8988T (cell line): ENCODE measurements at regions not wholly inside any gene's neighbourhood (a gene's known extent, or its start where the extent isn't known, plus 50 kb on each side); places are given as distances from the start of the nearest gene placed in this dataset.

Source experiments
- DNase-seq: peaks from one replicate; pipeline ENCODE4 v3.0.0; 2011

DNA sequence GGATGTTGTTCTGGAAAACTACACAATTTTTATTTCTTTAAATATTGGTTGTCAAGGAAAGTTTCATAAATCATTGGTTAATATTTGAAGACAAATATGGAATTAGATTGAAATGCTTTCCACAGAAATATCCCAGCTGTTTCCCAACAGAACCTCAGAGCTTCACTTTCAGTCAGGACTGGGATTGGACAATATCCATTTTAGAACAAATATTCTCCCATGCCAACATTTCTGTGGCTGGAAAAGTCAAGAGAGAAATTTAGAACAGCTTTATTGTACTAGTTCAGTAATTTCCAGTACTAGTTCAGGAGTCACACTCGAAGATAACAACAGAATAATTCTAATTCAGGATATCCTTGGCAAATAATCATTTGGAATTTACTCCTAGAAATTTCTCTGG, 116.1 kb upstream of the TUT7 start:
- no peak for DNase-seq

DNA sequence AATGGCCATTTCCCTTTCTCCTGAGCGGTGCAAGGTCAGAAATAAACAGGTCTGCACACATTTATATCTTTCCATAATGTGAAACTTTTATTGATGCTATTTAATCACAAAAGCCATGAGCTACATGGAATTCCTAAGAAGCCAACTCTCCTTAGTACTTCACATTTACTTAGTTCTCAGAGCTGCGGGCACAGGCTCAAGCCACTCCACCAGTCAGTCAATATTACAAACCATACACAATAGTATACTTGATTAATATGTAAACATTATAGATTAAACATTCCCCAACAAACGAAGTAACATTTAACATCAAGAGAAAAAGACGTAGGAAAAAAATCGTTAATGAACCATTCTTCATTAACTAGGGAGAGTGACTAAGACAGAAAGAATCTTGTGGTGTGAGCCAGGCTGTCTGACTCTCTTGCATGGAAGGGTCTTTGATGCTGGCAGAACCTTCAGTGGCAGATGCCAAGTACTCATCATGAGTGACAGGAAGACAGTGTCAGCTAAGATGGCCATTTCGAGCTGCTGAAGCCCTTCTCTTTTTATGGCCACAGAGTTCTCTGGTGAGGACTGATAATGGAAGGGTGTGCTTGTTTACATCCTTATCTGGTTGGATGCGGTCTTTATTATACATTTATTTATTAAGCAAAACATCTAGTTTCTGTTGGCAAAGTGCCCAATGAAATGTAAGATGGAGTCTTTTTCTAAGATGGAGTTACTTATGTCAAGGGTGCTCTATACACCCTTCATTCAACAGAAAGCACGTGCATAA, 115.5 kb upstream of the TUT7 start:
- no peak for DNase-seq

DNA sequence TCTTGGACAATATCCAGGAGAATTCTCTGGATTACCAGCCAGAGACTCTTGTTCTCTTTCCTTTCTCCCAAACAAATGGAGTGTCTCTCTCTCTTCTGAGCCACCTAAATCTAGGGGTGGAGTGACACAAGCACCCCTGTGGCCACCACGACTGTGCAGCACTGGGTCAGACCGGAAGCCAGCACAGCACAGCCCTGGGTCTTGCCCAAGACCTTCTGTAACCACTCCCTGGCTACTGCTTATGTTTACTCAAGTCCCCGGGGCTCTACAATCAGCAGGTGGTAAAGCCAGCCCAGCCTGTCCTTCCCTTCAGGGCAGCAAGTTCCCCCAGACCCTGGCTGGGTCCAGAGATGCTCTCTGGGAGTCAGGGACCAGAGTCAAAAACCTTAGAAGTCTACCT, 110.0 kb upstream of the TUT7 start:
- DNase-seq = no peak

DNA sequence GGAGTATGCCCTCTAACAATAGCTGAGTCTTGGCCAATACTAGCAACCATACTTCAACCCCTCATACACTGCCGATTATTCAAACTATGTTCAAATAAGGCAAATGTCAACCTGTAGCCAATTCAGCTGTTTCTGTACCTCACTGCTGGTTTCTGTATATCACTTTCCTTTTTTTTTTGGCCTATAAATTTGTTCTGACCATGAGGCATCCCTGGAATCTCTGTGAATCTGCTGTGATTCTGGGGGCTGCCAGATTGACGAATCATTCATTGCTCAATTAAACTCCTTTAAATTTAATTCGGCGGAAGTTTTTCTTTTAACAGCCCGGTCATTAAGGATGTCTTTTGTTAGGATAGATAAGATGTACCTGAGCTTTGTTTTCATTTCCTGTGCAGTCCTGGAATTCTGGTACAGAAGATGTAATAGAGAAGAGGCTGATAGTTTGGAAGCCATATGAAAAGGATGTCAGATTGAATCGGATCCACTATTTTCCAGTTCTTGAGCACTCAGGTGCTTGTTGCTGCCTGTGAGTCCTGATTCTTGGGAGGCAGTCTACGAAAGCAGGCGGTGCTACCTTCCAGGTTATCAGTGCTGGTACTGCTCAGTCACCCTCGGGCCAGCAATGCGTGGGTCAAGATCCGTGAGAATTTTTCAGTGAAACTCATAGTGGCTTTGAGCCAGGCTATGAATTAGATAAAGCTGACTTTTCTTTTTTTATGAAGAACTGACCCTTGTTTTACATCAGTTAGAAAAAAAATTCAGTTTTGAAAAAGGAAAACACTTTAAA, 106.2 kb upstream of the TUT7 start:
- DNase-seq = no peak

DNA sequence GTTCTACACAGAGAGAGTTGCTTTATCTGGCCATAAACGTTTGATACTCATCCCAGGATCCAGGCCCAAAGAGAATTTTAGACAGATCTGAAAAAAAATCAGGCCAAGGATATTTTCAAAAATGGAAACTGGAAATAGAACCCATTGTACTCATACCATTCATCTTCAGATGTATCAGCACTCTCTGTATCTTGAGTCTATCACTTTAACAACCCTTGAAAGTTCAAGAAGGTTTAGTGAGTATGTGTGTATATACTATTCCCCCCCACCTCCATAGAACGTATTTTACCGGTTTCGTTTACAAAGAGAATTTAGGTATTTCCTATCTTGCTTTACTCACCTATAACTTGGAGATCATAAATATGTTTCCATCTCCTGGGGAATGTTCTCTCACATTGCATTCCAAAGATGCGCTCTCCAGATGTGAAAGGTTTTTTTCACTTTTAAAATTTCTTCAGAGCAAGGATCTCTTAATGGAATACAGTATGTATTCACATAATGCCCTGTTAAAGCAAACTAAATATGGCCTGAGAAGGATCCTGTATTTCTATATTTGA, 105.5 kb upstream of the TUT7 start:
- no peak for DNase-seq

DNA sequence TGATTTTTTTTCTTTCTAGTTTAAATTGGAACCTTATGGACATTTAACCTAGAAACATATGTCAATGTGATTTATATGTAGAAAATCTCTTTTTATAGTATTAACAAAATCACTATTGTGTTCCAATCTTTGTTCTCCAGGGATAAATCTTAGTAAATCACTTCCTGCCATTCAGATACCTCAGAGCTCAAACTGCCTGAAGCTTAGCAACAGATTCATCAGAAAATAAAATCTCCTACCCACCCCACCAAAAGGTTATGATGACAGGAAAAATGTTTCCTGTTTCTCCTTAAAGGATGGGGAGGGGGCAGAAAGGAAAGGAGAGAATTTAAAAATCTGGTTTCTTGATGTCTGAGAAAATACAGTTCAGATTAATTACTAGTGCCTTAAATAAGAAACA, 105.0 kb upstream of the TUT7 start:
- DNase-seq = no peak

DNA sequence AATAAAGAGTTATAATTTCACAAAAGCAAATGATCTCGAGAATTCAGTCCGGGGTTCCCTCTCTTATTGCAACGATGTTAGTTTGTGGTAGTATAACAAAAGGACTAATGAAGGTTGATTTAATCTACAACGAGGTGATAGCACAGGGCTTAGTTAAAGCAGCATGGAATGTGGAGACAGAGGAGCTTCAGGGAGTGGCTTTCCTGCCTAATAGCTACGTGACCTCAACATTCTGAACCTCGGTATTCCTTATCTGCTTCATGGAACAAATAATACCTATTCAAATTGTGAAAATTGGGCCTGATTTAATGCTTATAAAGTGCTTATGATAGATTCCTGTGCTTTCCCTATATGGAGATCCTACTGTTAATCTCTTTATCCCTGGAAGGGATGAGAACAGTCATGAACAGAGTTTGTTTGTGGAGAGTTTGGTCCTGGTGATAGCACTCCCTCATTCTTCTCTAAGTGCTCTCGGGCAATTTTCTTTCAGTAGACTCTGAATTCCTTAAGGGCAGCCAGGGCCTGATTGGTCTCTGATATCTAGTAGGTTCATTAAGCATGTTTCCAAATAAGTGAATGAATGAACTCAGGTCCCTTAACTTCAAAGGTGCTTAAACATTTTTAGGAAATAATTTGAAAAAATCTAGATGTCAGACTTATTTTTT, 104.1 kb upstream of the TUT7 start:
- no peak for DNase-seq

DNA sequence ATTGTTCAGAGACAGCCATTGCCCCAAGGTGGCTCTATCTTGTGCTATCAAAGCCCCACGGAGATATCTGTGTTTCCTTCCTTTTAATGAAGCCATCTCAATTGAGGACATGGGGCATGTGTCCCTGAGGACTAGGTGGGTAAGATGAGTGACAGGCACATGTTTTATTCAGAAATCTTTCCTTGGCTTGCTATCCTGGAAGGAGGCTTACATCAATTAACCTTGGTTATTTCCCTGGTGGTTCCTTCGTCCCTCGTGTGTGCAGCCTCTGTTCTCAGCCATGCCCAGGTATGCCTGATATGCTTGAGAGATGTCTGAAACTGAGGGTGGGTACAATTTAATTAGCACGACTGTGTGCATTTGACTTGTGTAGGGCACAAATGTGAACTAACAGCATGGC, 102.2 kb upstream of the TUT7 start:
- no peak for DNase-seq

DNA sequence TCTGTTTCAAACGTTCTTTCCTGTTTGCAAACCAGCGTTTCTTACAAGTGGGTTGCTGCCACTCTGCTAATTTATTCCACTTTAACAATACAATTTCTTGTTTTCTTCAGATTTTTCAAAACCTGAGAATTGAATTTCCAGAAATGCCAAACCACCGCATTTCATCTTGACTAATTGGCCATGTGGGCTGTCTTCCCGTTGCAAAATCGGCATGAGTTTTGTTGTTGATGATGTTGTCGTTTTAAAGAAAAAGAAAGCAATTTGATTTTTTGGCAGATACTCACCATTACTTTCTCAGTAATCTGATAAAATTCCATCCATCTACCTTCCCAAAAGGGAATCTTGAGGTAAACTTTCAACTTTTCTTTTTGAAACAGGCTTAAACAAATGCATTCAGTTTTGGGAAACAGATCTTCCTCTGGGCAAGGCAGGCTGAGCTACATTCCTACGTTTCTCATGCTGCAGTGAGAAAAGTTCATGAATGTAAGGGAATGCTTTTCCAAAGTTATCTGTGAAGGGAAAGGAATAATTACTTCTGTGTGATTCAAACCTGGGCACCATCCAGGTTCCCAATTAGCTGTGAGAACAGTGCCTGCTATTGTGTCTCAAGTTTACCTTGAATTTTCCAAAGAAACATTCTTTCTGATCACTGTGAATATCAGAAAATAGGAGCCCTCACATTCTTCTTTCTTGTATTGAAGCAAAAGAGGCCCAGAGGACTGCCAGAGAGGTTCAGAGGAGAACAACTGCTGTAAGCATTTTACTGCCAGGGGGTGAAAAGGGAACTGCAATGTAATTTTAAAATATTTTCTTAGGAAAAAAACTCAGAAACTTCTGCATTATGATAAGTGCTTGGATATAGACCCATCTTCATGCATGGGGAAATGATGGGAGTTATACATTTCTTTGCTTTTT, 100.7 kb upstream of the TUT7 start:
- DNase-seq = no peak

DNA sequence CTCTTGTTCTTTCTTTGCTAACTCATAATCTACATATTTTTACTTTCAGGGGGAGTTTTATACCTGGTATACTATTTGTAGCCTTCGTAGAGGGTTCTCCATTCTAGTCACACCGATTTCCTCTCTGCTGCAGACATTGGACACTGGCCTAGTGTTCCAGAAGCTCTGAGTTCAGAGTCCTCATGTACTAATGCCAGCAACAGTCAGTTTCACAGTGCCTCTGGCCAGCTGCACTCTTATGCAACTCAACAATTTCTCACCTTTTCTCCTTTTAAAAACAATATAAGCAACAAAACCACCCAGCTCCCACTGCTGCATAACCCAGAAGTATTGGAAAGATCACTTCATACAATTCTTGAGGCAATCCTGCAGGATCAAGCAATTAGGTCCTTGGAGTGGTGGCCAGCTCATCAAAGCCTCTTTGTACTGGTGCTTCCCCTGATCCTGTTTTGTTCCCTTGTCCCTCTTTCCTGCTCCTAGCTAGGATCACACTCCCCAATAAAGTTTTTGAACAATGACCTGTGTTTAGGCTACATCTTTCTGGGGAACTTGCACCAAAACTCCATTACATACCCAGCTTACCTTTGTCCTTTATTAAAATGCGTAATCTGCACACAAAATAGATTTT, 98.1 kb upstream of the TUT7 start:
- no peak for DNase-seq

DNA sequence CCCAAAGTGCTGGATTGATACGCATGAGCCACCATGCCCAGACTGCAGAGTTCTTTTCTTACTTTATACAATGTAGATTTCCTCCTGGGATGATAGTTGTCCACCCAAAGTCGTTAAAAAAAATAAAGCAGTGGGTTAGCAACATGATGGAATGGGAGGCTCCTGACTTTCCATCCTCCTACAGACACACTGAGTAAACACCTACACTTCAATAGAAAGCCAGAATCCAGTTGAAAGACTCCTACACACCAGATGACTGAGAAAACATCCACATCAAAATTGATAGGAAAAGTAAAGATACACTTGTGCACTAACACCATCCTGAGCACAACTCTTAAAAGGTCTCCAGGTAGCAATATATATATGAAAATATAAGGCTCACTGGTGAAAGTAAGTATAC, 95.0 kb upstream of the TUT7 start:
- DNase-seq = no peak

DNA sequence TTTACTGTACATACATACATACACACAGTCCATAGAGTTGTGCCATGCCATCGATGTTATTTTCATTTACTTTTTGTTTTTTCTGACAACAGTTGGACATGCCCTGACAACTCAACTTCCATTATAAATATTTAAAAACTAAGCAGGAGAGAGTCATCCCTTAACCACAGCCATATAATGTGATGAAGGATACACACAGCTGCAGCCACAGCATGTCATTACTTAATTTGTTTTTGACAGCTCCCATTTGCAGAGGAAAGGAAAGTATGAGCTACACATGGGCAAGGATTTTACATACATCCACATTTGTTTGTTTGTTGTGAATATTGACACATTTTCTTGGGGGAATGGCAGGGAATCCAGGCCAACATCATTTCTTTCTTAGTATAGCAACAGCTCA, 91.5 kb upstream of the TUT7 start:
- no peak for DNase-seq

DNA sequence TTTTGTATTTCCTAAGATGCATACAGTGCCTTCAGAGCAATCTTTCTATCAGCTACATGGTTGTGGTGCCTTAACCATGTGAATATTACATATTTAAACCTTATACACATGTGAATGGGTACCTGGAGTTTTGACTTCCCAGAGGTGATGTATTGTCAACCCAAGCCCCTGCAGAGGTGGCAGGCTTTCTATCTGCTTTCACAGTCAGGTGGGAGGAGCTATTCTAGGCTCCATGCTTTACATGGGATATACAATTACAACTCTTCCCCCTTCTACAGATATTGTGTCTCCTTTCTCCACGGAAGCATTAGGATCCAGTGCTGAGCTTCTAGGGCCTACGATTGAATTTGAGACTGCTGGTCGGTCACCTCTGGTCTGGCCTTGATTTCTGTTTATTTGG, 89.8 kb upstream of the TUT7 start:
- DNase-seq = no peak

DNA sequence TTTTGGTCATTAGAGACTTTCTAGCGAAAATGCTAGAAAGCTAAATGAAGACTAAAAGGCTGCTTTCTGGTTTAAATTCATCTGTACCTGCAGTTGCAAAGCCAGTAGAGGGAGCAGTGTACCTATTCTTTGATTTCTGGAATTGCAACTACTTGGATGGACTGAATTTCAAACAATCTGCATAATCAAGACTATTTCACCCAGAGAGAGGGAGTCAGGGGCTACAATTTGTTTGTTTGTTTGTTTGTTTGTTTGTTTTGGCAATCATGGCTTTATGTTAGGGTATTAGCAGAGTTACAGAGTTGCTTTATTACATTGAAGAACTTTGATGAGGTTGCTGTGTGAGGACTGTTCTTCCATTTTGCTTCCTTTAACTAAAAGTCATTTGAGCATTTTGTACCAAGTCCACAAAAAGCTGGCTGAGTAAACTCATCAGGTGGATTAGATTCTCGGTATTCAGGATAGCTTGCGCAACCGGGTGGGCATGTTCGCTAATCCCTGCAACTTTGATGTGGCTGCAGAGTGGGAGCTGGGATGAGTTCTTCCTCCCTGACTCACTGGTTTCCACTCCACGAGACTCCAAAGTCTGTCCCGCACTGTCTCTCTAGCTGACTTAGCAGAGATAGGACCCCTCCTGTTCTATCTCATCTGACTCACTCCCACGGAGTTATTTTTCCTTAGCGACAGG, 80.0 kb upstream of the TUT7 start:
- no peak for DNase-seq

DNA sequence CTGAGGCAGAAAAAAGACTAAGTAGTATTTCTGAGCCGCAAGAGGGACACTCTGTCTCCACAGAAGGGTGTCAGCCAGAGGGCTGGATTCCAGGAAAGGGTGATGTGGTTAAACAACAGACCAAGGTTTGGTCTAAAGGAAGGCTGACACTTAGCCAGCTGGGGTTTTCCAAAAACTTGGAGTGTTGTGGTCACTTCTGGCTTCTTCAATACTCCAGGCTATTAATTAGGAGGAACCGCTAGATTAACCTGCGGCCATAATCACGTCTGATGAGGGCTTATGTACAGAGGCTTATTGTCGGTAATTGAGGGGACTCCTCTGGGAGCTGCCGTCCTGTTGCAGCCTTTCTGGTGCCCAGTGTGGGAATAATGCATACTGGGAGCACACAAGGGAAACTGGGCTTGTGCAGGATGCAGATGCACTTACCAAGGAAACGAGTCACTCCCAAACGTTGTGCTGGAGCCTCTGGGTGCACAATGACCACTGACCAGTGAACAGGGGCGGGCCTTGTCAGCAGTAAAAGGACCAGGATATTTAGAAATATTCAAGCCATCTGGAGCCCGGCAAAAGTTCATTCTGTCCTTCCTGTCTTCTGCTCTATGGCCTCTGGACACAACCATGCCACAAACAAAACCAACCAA, 70.2 kb upstream of the TUT7 start:
- DNase-seq = no peak

DNA sequence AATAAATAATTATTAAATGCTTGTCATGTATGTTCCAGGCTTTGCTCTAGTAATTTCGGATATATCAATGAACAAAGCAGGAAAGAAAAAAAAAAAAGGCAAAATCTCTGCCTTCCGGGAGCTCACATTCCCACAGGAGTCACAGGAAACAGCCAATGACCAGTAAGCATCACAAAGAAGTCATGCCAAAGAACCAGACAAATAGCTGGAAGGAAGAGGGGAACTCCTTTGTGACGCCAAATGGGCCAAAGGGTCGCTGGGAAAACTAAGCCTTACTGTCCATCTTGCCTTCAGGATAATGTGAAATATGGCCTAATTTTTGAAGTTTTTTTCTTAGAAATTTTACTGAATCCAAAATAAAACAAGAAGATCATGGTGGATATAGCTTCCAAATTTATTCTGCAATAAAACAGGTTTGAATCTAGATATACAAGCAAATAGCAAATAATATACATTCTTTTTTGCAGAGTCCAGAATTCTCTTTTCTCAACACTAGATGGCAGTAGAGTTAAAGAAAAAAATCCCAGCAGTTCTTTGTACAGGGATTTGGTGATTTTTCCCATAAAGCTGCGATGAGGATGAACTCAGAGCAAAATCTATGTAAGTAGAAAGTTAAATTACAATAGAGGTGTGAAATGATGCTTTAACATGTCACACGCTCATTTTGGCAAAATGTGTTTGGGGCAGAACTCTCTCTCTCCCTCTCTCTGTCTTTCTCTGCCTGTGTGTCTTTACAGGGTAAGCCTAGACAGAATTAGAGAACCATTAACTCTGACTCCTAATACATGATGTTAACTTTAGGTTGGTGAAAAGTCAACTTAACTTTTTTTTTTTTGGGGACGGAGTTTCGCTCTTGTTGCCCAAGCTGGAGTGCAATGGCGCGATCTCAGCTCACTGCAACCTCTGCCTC, 60.0 kb upstream of the TUT7 start:
- no peak for DNase-seq

DNA sequence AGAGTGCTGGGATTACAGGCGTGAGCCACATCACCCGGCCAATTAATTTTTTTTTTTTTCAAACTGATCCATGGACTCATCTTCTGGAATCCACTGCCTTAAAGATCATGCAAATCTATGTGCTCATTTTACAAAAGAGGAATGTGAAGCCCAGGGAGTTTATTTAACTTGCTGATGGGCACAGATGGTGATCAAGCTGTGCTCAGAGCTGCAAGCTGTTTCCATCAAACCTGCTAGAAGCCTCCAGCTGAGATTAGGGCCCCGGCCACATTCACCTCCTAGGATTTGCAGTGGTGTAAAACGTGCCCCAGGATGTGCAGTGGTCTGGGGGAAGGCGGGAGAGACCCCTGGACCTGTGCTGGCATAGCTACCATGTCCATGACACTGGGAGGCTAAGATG, 56.1 kb upstream of the TUT7 start:
- no peak for DNase-seq

DNA sequence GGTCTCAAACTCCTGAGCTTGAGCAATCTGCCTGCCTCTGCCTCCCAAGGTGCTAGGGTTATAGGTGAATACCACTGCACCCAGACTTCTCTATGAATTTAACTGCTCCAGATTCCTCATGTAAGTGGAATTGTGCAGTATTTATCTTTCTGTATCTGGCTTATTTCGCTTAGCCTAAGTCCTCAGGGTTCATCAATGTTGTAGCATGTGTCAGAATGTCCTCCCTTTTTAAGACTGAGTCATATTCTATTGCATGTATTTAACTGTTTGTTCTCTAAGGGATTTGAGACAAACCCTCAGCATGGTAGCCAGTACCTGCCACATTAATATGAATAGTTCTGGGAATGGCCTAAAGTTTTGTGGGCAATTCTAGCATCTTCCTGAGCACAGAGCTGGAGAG, 53.9 kb upstream of the TUT7 start:
- no peak for DNase-seq

DNA sequence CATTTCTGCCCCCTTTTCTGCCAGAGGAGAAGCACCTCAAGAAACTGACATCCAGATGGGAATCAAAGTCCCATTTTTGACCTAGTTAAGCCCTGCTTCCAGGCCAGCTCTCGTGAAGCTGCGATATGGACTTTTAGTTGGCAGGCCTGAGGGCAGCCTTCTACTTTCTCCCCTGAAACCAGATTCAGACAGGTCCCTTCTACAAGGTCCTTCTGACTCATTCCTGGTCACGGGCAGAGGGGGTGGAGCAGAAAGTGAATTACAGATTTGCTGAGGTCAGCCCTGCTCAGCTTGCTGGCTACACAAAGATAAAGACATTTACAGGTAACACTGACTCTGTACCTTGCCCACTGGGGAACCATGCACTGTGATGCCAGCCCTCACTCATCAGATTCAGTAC, 52.8 kb upstream of the TUT7 start:
- DNase-seq = no peak

DNA sequence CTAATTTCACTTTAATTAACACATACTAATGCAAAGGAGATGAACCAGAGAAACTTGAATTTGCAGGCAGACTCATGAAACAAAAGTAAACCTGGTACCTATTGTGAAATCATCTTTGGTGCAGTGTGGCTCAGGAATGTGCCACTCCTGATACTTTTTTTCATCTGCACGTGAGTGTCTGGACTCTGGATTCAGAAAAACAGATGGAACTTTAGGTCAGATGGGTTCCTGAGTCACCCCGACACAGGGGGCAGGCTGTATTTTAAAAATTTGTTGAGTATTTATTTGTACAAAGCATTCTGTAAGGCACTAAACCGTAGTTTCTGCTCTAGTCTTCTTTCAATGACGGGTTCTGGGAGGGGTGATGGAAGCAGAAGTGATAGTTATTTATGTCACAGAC, 52.2 kb upstream of the TUT7 start:
- DNase-seq = no peak
